Prostate gland (tissue), 2 donors: ENCODE measurements at regions not wholly inside any gene's neighbourhood (a gene's known extent, or its start where the extent isn't known, plus 50 kb on each side); places are given as distances from the start of the nearest gene placed in this dataset.

Experiments
- POLR2A ChIP-seq: fragments of 450-650 bp; IDR thresholded peaks from one replicate; pipeline ENCODE4 v1.6.1; 2016; ENCODE audit warnings: antibody characterized with exemption, mild to moderate bottlenecking
- TF ChIP-seq, protein P1 (sequence below), 4 experiments: fragments of 200-600 bp in 2 of 4; fragments of 450-650 bp in 2 of 4; sonication (generic) in 2 of 4; IDR thresholded peaks; 1 replicate in 3 of 4; 2 replicates in 1 of 4; pipeline ENCODE4 v1.5.1; 2016 to 2019; ENCODE audit warnings: antibody characterized with exemption in 4 of 4, mild to moderate bottlenecking in 2 of 4, moderate library complexity in 2 of 4

DNA sequence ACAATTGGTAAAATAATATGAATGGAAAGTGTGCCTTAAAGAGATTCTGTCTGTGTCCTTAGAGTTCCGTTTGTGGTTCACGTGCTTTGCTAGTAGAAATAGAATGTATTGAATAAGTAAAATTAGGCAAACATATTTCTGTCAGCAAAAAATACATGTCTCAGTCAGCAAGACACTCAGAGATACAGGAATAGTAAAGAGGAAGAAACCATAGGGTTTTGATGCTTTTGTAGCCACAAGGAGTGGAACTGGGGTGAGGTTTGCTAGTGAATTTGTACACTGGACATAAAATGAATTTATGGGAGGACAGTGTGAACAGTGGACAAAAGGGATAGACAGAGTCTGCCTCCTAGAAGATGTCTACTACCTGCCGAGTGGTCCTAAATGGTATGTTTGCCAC lies 289.2 kb upstream of the NRP1 start:
- no peak for TF ChIP-seq POLR2A
- TF ChIP-seq, protein P1, sequence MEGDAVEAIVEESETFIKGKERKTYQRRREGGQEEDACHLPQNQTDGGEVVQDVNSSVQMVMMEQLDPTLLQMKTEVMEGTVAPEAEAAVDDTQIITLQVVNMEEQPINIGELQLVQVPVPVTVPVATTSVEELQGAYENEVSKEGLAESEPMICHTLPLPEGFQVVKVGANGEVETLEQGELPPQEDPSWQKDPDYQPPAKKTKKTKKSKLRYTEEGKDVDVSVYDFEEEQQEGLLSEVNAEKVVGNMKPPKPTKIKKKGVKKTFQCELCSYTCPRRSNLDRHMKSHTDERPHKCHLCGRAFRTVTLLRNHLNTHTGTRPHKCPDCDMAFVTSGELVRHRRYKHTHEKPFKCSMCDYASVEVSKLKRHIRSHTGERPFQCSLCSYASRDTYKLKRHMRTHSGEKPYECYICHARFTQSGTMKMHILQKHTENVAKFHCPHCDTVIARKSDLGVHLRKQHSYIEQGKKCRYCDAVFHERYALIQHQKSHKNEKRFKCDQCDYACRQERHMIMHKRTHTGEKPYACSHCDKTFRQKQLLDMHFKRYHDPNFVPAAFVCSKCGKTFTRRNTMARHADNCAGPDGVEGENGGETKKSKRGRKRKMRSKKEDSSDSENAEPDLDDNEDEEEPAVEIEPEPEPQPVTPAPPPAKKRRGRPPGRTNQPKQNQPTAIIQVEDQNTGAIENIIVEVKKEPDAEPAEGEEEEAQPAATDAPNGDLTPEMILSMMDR (IDR thresholded peaks at IDR 0.05): no peak
